ENCODE measurements at regions not wholly inside any gene's neighbourhood (a gene's known extent, or its start where the extent isn't known, plus 50 kb on each side); places are given as distances from the start of the nearest gene placed in this dataset.
"Not testable (repeated sequence)": the region's sequence is repeated elsewhere in the genome, so short reads cannot be mapped to it uniquely, and the experiment has no call there.

GRCh38 chr10:8173866-8174243, 119.4 kb downstream of the GATA3 start:
- H3K9ac ChIP-seq (ENCODE audit: low read length in 3 of 3) = no peak overlapping the region
- H3K27me3 ChIP-seq (ENCODE audit: control insufficient read depth, insufficient read depth, low read length) = no peaks in the 10 kb centered on the region
- no peak for FAIRE-seq
- TF ChIP-seq CTCF (IDR thresholded peaks at IDR 0.05; ENCODE audit: borderline replicate concordance, extremely low read depth, insufficient read depth) = no peak
- intact Hi-C loops (cut with DNase I) = no loop called here
- no peaks in the 10 kb centered on the region for H3K36me3 ChIP-seq (ENCODE audit: control insufficient read depth in 2 of 3, insufficient read depth in 3 of 3, low read length in 3 of 3)
- no peak for DNase-seq
- H3K4me1 ChIP-seq (ENCODE audit: control insufficient read depth in 2 of 3, insufficient read depth in 2 of 3, low read depth in 1 of 3, low read length in 3 of 3) = no peaks in the 10 kb centered on the region
- H3K9me3 ChIP-seq (ENCODE audit: control insufficient read depth in 2 of 3, insufficient read depth in 1 of 3, low read length in 3 of 3) = peaks cover 0 to 4% (median 0%) of the 10 kb centered on the region in 3 donors
- no peak overlapping the region for H3K27ac ChIP-seq (ENCODE audit: low read depth in 2 of 2, low read length in 2 of 2)
- H3K4me3 ChIP-seq (ENCODE audit: low read length in 3 of 3) = no peak overlapping the region

- H3K4me1 ChIP-seq (ENCODE audit: control insufficient read depth in 2 of 3, insufficient read depth in 2 of 3, low read depth in 1 of 3, low read length in 3 of 3) = no peaks in the 10 kb centered on the region
- intact Hi-C loops (cut with DNase I) = no loop called here
- H3K36me3 ChIP-seq (ENCODE audit: control insufficient read depth in 2 of 3, insufficient read depth in 3 of 3, low read length in 3 of 3) = no peaks in the 10 kb centered on the region
- FAIRE-seq (no peak), DNase-seq (peak in 4 of 5 donors; percentile 73 to 80 (median 78))
- H3K27me3 ChIP-seq (ENCODE audit: control insufficient read depth, insufficient read depth, low read length) = no peaks in the 10 kb centered on the region
- H3K9me3 ChIP-seq (ENCODE audit: control insufficient read depth in 2 of 3, insufficient read depth in 1 of 3, low read length in 3 of 3) = no peaks in the 10 kb centered on the region
- H3K4me3 ChIP-seq (ENCODE audit: low read length in 3 of 3) = no peak overlapping the region
- H3K27ac ChIP-seq (ENCODE audit: low read depth in 2 of 2, low read length in 2 of 2) = no peak overlapping the region
- no peak overlapping the region for H3K9ac ChIP-seq (ENCODE audit: low read length in 3 of 3)
- TF ChIP-seq CTCF (IDR thresholded peaks at IDR 0.05; ENCODE audit: borderline replicate concordance, extremely low read depth, insufficient read depth) = no peak
Observed at GRCh38 chr10:8174762-8175161, 120.3 kb downstream of the GATA3 start.

- DNase-seq; intact Hi-C loops (cut with DNase I); H3K27ac ChIP-seq (ENCODE audit: low read depth in 2 of 2, low read length in 2 of 2); H3K9ac ChIP-seq (ENCODE audit: low read length in 3 of 3); H3K4me3 ChIP-seq (ENCODE audit: low read length in 3 of 3); FAIRE-seq; H3K27me3 ChIP-seq (ENCODE audit: control insufficient read depth, insufficient read depth, low read length); H3K9me3 ChIP-seq (ENCODE audit: control insufficient read depth in 2 of 3, insufficient read depth in 1 of 3, low read length in 3 of 3); H3K4me1 ChIP-seq (ENCODE audit: control insufficient read depth in 2 of 3, insufficient read depth in 2 of 3, low read depth in 1 of 3, low read length in 3 of 3); H3K36me3 ChIP-seq (ENCODE audit: control insufficient read depth in 2 of 3, insufficient read depth in 3 of 3, low read length in 3 of 3): not testable (repeated sequence)
Observed at GRCh38 chr10:8177526-8177925, 123.0 kb downstream of the GATA3 start.

GRCh38 chr10:8179773-8180172, 125.3 kb downstream of the GATA3 start:
- H3K36me3 ChIP-seq (ENCODE audit: control insufficient read depth in 2 of 3, insufficient read depth in 3 of 3, low read length in 3 of 3); H3K27ac ChIP-seq (ENCODE audit: low read depth in 2 of 2, low read length in 2 of 2); DNase-seq; H3K4me3 ChIP-seq (ENCODE audit: low read length in 3 of 3); intact Hi-C loops (cut with DNase I); H3K27me3 ChIP-seq (ENCODE audit: control insufficient read depth, insufficient read depth, low read length); H3K9me3 ChIP-seq (ENCODE audit: control insufficient read depth in 2 of 3, insufficient read depth in 1 of 3, low read length in 3 of 3); FAIRE-seq; H3K4me1 ChIP-seq (ENCODE audit: control insufficient read depth in 2 of 3, insufficient read depth in 2 of 3, low read depth in 1 of 3, low read length in 3 of 3); H3K9ac ChIP-seq (ENCODE audit: low read length in 3 of 3): not testable (repeated sequence)

Data from kidney (tissue), 13 donors.